ENCODE measurements at regions not wholly inside any gene's neighbourhood (a gene's known extent, or its start where the extent isn't known, plus 50 kb on each side); places are given as distances from the start of the nearest gene placed in this dataset.

- TF ChIP-seq, protein P1, sequence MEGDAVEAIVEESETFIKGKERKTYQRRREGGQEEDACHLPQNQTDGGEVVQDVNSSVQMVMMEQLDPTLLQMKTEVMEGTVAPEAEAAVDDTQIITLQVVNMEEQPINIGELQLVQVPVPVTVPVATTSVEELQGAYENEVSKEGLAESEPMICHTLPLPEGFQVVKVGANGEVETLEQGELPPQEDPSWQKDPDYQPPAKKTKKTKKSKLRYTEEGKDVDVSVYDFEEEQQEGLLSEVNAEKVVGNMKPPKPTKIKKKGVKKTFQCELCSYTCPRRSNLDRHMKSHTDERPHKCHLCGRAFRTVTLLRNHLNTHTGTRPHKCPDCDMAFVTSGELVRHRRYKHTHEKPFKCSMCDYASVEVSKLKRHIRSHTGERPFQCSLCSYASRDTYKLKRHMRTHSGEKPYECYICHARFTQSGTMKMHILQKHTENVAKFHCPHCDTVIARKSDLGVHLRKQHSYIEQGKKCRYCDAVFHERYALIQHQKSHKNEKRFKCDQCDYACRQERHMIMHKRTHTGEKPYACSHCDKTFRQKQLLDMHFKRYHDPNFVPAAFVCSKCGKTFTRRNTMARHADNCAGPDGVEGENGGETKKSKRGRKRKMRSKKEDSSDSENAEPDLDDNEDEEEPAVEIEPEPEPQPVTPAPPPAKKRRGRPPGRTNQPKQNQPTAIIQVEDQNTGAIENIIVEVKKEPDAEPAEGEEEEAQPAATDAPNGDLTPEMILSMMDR (IDR thresholded peaks at IDR 0.05): no peak
- TF ChIP-seq POLR2A (IDR thresholded peaks at IDR 0.05): no peak
Observed at GRCh38 chr4:117545039-117545438, 459.7 kb upstream of the TRAM1L1 start.
